ENCODE measurements at regions not wholly inside any gene's neighbourhood (a gene's known extent, or its start where the extent isn't known, plus 50 kb on each side); places are given as distances from the start of the nearest gene placed in this dataset.

- Histone ChIP-seq H3K36me3 (ENCODE audit: control insufficient read depth in 2 of 2, insufficient read depth in 2 of 2, low read length in 1 of 2) (no peaks in the 10 kb centered on the region), H3K27ac (ENCODE audit: control insufficient read depth, insufficient read depth) (no peak overlapping the region), H3K9ac (ENCODE audit: control insufficient read depth, insufficient read depth, low read length) (no peak overlapping the region), H4K20me1 (ENCODE audit: control insufficient read depth, insufficient read depth) (no peaks in the 10 kb centered on the region), H3K4me1 (ENCODE audit: control insufficient read depth, insufficient read depth, low read length) (no peaks in the 10 kb centered on the region), H3K4me3 (no peak overlapping the region), H3K4me2 (ENCODE audit: control insufficient read depth, insufficient read depth) (no peak overlapping the region), H2AFZ (ENCODE audit: control insufficient read depth, low read depth, low read length) (no peak overlapping the region), H3K27me3 (replicated peaks in 1 of 2; ENCODE audit: control insufficient read depth in 2 of 2, insufficient read depth in 2 of 2, low read length in 1 of 2) (no peaks in the 10 kb centered on the region), H3K79me2 (ENCODE audit: control insufficient read depth, insufficient read depth, low read length) (no peaks in the 10 kb centered on the region), H3K9me3 (replicated peaks; ENCODE audit: control insufficient read depth, insufficient read depth, low read length) (no peaks in the 10 kb centered on the region)
- SMC1A ChIA-PET (ENCODE audit: uncharacterized antibody, unreplicated experiment), result no interaction called here
- DNase-seq (ENCODE audit: low read depth, low spot score), result no peak
- 34% methylated on average over 4 of the region's 4 CpGs for WGBS (ENCODE audit: insufficient coverage, insufficient replicate concordance, low lambda C conversion rate, missing lambda C conversion rate)
- ATAC-seq, result no peak
- TF ChIP-seq KLF5 (IDR thresholded peaks at IDR 0.05; ENCODE audit: partially characterized antibody) (no peak), TBL1XR1 (IDR thresholded peaks at IDR 0.05; ENCODE audit: low read depth, low read length) (no peak), DPF2 (IDR thresholded peaks at IDR 0.05) (no peak)
- in situ Hi-C loops (cut with MboI) (no loop called here), intact Hi-C loops (cut with micrococcal nuclease; ENCODE audit: unreplicated experiment) (no loop called here)
- RAD21 ChIA-PET (ENCODE audit: unreplicated experiment), result no interaction called here
- no peak for FAIRE-seq
- POLR2A ChIA-PET, result no interaction called here
- CTCF ChIA-PET, result no interaction called here
- no TSS peak for BruUV-seq (replicated peaks)
Observed at GRCh38 chr5:93302711-93303110, 278.3 kb downstream of the NR2F1-AS1 start.

GRCh38 chr5:93300945-93301344, 280.1 kb downstream of the NR2F1-AS1 start:
- no peaks in the 10 kb centered on the region for H3K27me3 ChIP-seq (replicated peaks in 1 of 2; ENCODE audit: control insufficient read depth in 2 of 2, insufficient read depth in 2 of 2, low read length in 1 of 2)
- ATAC-seq, result no peak
- ChIA-PET CTCF (interaction anchor here (1.0 kb wide), 1 partner anchor 28 kb away, joined by 3 read pairs; no protein-coding TSS in a partner anchor), SMC1A (ENCODE audit: uncharacterized antibody, unreplicated experiment) (no interaction called here), POLR2A (no interaction called here), RAD21 (ENCODE audit: unreplicated experiment) (no interaction called here)
- no peak overlapping the region for H3K4me3 ChIP-seq
- H4K20me1 ChIP-seq (ENCODE audit: control insufficient read depth, insufficient read depth), result no peaks in the 10 kb centered on the region
- H2AFZ ChIP-seq (ENCODE audit: control insufficient read depth, low read depth, low read length), result no peak overlapping the region
- no peaks in the 10 kb centered on the region for H3K4me1 ChIP-seq (ENCODE audit: control insufficient read depth, insufficient read depth, low read length)
- no peak overlapping the region for H3K9ac ChIP-seq (ENCODE audit: control insufficient read depth, insufficient read depth, low read length)
- H3K27ac ChIP-seq (ENCODE audit: control insufficient read depth, insufficient read depth), result no peak overlapping the region
- intact Hi-C loops (cut with micrococcal nuclease; ENCODE audit: unreplicated experiment) (no loop called here), in situ Hi-C loops (cut with MboI) (no loop called here)
- H3K9me3 ChIP-seq (replicated peaks; ENCODE audit: control insufficient read depth, insufficient read depth, low read length), result no peaks in the 10 kb centered on the region
- no TSS peak for BruUV-seq (replicated peaks)
- H3K36me3 ChIP-seq (ENCODE audit: control insufficient read depth in 2 of 2, insufficient read depth in 2 of 2, low read length in 1 of 2), result no peaks in the 10 kb centered on the region
- FAIRE-seq, result no peak
- H3K79me2 ChIP-seq (ENCODE audit: control insufficient read depth, insufficient read depth, low read length), result no peaks in the 10 kb centered on the region
- no peak for DNase-seq (ENCODE audit: low read depth, low spot score)
- H3K4me2 ChIP-seq (ENCODE audit: control insufficient read depth, insufficient read depth), result no peak overlapping the region
- no peak for TF ChIP-seq ZNF592 (IDR thresholded peaks at IDR 0.05)
- TF ChIP-seq CUX1 (IDR thresholded peaks at IDR 0.05; ENCODE audit: insufficient replicate concordance, low read depth, low read length), result no peak
- no peak for TF ChIP-seq RBBP5 (conservative IDR thresholded peaks at IDR 0.05)

All from GM12878 (cell line).